HepG2 (cell line): ENCODE measurements at regions not wholly inside any gene's neighbourhood (a gene's known extent, or its start where the extent isn't known, plus 50 kb on each side); places are given as distances from the start of the nearest gene placed in this dataset.

Experiments used
- ATAC-seq: fragments of 200-7000 bp; cut with Tn5 transposase; 3 replicates; pipeline ENCODE4 v1.9.1; 2020; ENCODE audit warnings: mild to moderate bottlenecking, moderate library complexity
- BruUV-seq: library from RNA; stranded (reverse); fragments of 400-500 nt; replicated peaks from 2 replicates; lab custom pipeline; 2021; lab: Mats Ljungman, UMichigan
- CTCF ChIA-PET: fragments of 300-600 bp; formaldehyde crosslinking; extraction: SDS; loops from one replicate; lab custom pipeline; 2021; ENCODE audit warnings: low total read pairs, inconsistent platforms, low intra/inter-chr PET ratio; lab: Yijun Ruan, JAX
- POLR2A ChIA-PET: fragments of 350-600 bp; sonication (Branson Sonifier 250); formaldehyde crosslinking; loops from one replicate; lab custom pipeline; 2020; ENCODE audit warnings: antibody characterized with exemption, inconsistent platforms; lab: Yijun Ruan, JAX
- DNase-seq: peaks from one replicate; pipeline ENCODE4 v3.0.0-alpha.2; 2015; ENCODE audit warnings: low spot score
- FAIRE-seq: peaks from 3 replicates; lab custom pipeline; 2011; peaks lifted over from hg19 to GRCh38; lab: Jason Lieb, UNC
- H2AFZ ChIP-seq: one replicate; pipeline ENCODE4 v1.6.1; 2011; ENCODE audit warnings: low read length, inconsistent platforms
- H3K27ac ChIP-seq: fragments of 300-600 bp; 3 replicates; pipeline ENCODE4 v1.8.0; 2011; ENCODE audit warnings: mixed run types, mild to moderate bottlenecking, mixed read lengths, low read length, inconsistent platforms; ENCODE audit not compliant: insufficient read depth; ENCODE audit errors: extremely low read length
- H3K27me3 ChIP-seq, 2 experiments: fragments of 200-600 bp in 1 of 2; 2 replicates in 1 of 2; 3 replicates in 1 of 2; pipeline versions ENCODE4 v1.6.0 to v1.8.0; 2011; ENCODE audit warnings: low read length in 2 of 2, mild to moderate bottlenecking in 2 of 2, moderate library complexity in 2 of 2, inconsistent platforms in 1 of 2; ENCODE audit not compliant: insufficient read depth in 2 of 2, control insufficient read depth in 1 of 2
- H3K36me3 ChIP-seq, 2 experiments: fragments of 200-600 bp in 1 of 2; replicated peaks in 1 of 2; 2 replicates in 1 of 2; 3 replicates in 1 of 2; pipeline versions ENCODE4 v1.5.1 to v1.8.0; 2011; ENCODE audit warnings: low read length in 2 of 2, inconsistent platforms in 1 of 2; ENCODE audit not compliant: insufficient read depth in 2 of 2, control insufficient read depth in 1 of 2
- H3K4me1 ChIP-seq: 2 replicates; pipeline ENCODE4 v1.5.1; 2012; ENCODE audit warnings: low read length, inconsistent platforms; ENCODE audit not compliant: insufficient read depth
- H3K4me2 ChIP-seq: 2 replicates; pipeline ENCODE4 v1.6.0; 2011; ENCODE audit warnings: low read depth, low read length, inconsistent platforms
- H3K4me3 ChIP-seq, 3 experiments: fragments of 200-600 bp in 1 of 3; sonication (generic), shearing (Covaris generic) in 1 of 3; replicated peaks in 1 of 3; 2 replicates each; pipeline ENCODE4 v1.5.1; 2011 to 2016; ENCODE audit warnings: low read length in 3 of 3, inconsistent platforms in 2 of 3, low read depth in 2 of 3, mild to moderate bottlenecking in 2 of 3, control low read depth in 1 of 3, mixed read lengths in 1 of 3; ENCODE audit not compliant: insufficient read depth in 1 of 3
- H3K79me2 ChIP-seq: one replicate; pipeline ENCODE4 v1.6.1; 2011; ENCODE audit warnings: low read length, inconsistent platforms; ENCODE audit not compliant: insufficient read depth
- H3K9ac ChIP-seq: 2 replicates; pipeline ENCODE4 v1.6.0; 2011; ENCODE audit warnings: mild to moderate bottlenecking, low read depth, low read length, inconsistent platforms; ENCODE audit not compliant: insufficient read depth
- H3K9me3 ChIP-seq: 2 replicates; pipeline ENCODE4 v1.5.1; 2012; ENCODE audit warnings: mild to moderate bottlenecking, low read length
- H4K20me1 ChIP-seq: 2 replicates; pipeline ENCODE4 v1.6.0; 2011; ENCODE audit warnings: inconsistent platforms, mild to moderate bottlenecking, low read length, moderate library complexity; ENCODE audit not compliant: insufficient read depth
- ATF2 ChIP-seq: sonication (generic); formaldehyde crosslinking; IDR thresholded peaks from 2 replicates; pipeline ENCODE4 v1.4.0; 2020; ENCODE audit warnings: missing genetic modification reagents
- HNRNPL ChIP-seq: fragments of 200-400 bp; formaldehyde crosslinking; IDR thresholded peaks from 2 replicates; pipeline ENCODE4 v1.6.1; 2017; ENCODE audit warnings: mild to moderate bottlenecking, low read depth, low read length
- RFX5 ChIP-seq: IDR thresholded peaks from 2 replicates; pipeline ENCODE4 v1.6.1; 2011; ENCODE audit warnings: low read depth, low read length, improper control_type of control experiment
- SAP130 ChIP-seq: IDR thresholded peaks from 2 replicates; pipeline ENCODE4 v1.6.1; 2016; ENCODE audit warnings: low read depth
- SIN3B ChIP-seq: fragments of 150-350 bp; IDR thresholded peaks from 2 replicates; pipeline ENCODE4 v1.6.1; 2014; ENCODE audit warnings: low read length
- SRF ChIP-seq: IDR thresholded peaks from 2 replicates; pipeline ENCODE4 v1.6.1; 2011; ENCODE audit warnings: mild to moderate bottlenecking, low read depth, low read length, moderate library complexity
- TMF1 ChIP-seq: sonication (generic); formaldehyde crosslinking; IDR thresholded peaks from 2 replicates; pipeline ENCODE4 v1.8.1; 2022; ENCODE audit warnings: low read depth, missing genetic modification reagents
- ZNF296 ChIP-seq: sonication (generic); formaldehyde crosslinking; conservative IDR thresholded peaks from 2 replicates; pipeline ENCODE4 v1.5.0; 2020; ENCODE audit warnings: mild to moderate bottlenecking, missing genetic modification reagents
- ZNF749 ChIP-seq: sonication (generic); formaldehyde crosslinking; IDR thresholded peaks from 2 replicates; pipeline ENCODE4 v1.8.0; 2022; ENCODE audit warnings: mild to moderate bottlenecking, missing genetic modification reagents, moderate library complexity, borderline replicate concordance
- in situ Hi-C: cut with HindIII; loops from 2 replicates; pipeline ENCODE4 v1.10.0; 2017; ENCODE audit warnings: low pct_unique_long_range_greater_than_20kb; ENCODE audit not compliant: extremely low pct_ligation_motif_present
- intact Hi-C: fragments of 100-400 bp; cut with micrococcal nuclease; formaldehyde crosslinking; loops from one replicate; pipeline ENCODE4 v1.10.0; 2022; ENCODE audit not compliant: unreplicated experiment
- TF ChIP-seq, protein P1 (sequence below): sonication (generic); formaldehyde crosslinking; IDR thresholded peaks from 2 replicates; pipeline ENCODE4 v1.5.0; 2020; ENCODE audit warnings: mild to moderate bottlenecking, low read depth, missing genetic modification reagents, borderline replicate concordance
- TF ChIP-seq, protein P2 (sequence below): sonication (generic); formaldehyde crosslinking; IDR thresholded peaks from 2 replicates; pipeline ENCODE4 v1.4.0; 2020; ENCODE audit warnings: missing genetic modification reagents
- TF ChIP-seq, protein P3 (sequence below): sonication (generic); formaldehyde crosslinking; IDR thresholded peaks from 2 replicates; pipeline ENCODE4 v1.9.0; 2021; ENCODE audit warnings: mild to moderate bottlenecking, missing genetic modification reagents

DNA sequence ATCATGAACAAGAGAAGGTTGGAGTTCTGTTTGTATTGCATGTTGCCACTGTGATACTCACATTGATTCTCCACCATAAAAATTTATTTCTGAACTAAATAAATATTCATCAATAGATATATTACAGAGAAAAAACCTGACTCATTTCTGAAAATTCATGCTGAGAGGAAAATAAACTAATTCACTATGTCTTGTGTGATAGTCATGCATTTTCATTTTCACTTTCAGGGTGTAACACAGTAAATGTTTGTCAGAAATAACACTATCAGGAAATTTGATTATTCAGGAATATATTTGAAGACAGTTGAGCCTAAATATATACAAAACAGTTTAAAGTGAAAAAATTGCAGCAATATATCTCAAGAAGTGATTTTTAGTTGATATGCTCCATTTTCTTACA, 335.2 kb downstream of the KCNJ3 start:
- no peaks in the 10 kb centered on the region for H3K27me3 ChIP-seq
- in situ Hi-C loops: no loop called here
- POLR2A ChIA-PET: no interaction called here
- no peaks in the 10 kb centered on the region for H3K9me3 ChIP-seq
- TF ChIP-seq ATF2 (CRISPR knock-in tag) (no peak), SIN3B (no peak), TMF1 (CRISPR knock-in tag) (no peak), SRF (no peak), HNRNPL (no peak), ZNF749 (CRISPR knock-in tag) (no peak), RFX5 (no peak), SAP130 (CRISPR knock-in tag) (no peak), ZNF296 (CRISPR knock-in tag) (no peak)
- TF ChIP-seq, protein P1, sequence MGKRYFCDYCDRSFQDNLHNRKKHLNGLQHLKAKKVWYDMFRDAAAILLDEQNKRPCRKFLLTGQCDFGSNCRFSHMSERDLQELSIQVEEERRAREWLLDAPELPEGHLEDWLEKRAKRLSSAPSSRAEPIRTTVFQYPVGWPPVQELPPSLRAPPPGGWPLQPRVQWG (CRISPR knock-in tag): no peak
- TF ChIP-seq, protein P2, sequence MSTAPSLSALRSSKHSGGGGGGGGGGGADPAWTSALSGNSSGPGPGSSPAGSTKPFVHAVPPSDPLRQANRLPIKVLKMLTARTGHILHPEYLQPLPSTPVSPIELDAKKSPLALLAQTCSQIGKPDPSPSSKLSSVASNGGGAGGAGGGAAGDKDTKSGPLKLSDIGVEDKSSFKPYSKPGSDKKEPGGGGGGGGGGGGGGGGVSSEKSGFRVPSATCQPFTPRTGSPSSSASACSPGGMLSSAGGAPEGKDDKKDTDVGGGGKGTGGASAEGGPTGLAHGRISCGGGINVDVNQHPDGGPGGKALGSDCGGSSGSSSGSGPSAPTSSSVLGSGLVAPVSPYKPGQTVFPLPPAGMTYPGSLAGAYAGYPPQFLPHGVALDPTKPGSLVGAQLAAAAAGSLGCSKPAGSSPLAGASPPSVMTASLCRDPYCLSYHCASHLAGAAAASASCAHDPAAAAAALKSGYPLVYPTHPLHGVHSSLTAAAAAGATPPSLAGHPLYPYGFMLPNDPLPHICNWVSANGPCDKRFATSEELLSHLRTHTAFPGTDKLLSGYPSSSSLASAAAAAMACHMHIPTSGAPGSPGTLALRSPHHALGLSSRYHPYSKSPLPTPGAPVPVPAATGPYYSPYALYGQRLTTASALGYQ (CRISPR knock-in tag): no peak
- TF ChIP-seq, protein P3, sequence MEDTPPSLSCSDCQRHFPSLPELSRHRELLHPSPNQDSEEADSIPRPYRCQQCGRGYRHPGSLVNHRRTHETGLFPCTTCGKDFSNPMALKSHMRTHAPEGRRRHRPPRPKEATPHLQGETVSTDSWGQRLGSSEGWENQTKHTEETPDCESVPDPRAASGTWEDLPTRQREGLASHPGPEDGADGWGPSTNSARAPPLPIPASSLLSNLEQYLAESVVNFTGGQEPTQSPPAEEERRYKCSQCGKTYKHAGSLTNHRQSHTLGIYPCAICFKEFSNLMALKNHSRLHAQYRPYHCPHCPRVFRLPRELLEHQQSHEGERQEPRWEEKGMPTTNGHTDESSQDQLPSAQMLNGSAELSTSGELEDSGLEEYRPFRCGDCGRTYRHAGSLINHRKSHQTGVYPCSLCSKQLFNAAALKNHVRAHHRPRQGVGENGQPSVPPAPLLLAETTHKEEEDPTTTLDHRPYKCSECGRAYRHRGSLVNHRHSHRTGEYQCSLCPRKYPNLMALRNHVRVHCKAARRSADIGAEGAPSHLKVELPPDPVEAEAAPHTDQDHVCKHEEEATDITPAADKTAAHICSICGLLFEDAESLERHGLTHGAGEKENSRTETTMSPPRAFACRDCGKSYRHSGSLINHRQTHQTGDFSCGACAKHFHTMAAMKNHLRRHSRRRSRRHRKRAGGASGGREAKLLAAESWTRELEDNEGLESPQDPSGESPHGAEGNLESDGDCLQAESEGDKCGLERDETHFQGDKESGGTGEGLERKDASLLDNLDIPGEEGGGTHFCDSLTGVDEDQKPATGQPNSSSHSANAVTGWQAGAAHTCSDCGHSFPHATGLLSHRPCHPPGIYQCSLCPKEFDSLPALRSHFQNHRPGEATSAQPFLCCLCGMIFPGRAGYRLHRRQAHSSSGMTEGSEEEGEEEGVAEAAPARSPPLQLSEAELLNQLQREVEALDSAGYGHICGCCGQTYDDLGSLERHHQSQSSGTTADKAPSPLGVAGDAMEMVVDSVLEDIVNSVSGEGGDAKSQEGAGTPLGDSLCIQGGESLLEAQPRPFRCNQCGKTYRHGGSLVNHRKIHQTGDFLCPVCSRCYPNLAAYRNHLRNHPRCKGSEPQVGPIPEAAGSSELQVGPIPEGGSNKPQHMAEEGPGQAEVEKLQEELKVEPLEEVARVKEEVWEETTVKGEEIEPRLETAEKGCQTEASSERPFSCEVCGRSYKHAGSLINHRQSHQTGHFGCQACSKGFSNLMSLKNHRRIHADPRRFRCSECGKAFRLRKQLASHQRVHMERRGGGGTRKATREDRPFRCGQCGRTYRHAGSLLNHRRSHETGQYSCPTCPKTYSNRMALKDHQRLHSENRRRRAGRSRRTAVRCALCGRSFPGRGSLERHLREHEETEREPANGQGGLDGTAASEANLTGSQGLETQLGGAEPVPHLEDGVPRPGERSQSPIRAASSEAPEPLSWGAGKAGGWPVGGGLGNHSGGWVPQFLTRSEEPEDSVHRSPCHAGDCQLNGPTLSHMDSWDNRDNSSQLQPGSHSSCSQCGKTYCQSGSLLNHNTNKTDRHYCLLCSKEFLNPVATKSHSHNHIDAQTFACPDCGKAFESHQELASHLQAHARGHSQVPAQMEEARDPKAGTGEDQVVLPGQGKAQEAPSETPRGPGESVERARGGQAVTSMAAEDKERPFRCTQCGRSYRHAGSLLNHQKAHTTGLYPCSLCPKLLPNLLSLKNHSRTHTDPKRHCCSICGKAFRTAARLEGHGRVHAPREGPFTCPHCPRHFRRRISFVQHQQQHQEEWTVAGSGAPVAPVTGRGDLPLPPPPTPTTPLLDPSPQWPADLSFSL (CRISPR knock-in tag): no peak
- no peak overlapping the region for H3K9ac ChIP-seq
- H3K4me2 ChIP-seq: no peak overlapping the region
- no peaks in the 10 kb centered on the region for H3K4me1 ChIP-seq
- no peaks in the 10 kb centered on the region for H4K20me1 ChIP-seq
- intact Hi-C loops: no loop called here
- FAIRE-seq (no peak), ATAC-seq (no peak), DNase-seq (no peak)
- CTCF ChIA-PET: no interaction called here
- BruUV-seq: no TSS peak
- no peak overlapping the region for H2AFZ ChIP-seq
- no peaks in the 10 kb centered on the region for H3K79me2 ChIP-seq
- no peaks in the 10 kb centered on the region for H3K36me3 ChIP-seq
- H3K4me3 ChIP-seq: no peak overlapping the region
- no peak overlapping the region for H3K27ac ChIP-seq
